Tibial nerve (tissue), 4 donors: ENCODE measurements at regions not wholly inside any gene's neighbourhood (a gene's known extent, or its start where the extent isn't known, plus 50 kb on each side); places are given as distances from the start of the nearest gene placed in this dataset.

Experiments
- DNase-seq, 2 donors: peaks; one replicate each; pipeline ENCODE4 v3.0.0-alpha.2; 2019; ENCODE audit warnings: low spot score in 2 of 2
- H3K27ac ChIP-seq, 4 donors: fragments of 200-600 bp; sonication (generic) in 3 of 4; one replicate each; pipeline ENCODE4 v1.5.1; 2017 to 2019; ENCODE audit warnings: mild to moderate bottlenecking in 1 of 4
- H3K27me3 ChIP-seq, 2 donors: fragments of 200-600 bp; sonication (generic) in 1 of 2; one replicate each; pipeline versions ENCODE4 v1.5.1 to v1.6.0; 2017 to 2019
- H3K36me3 ChIP-seq, 3 donors: fragments of 200-600 bp; sonication (generic); one replicate each; pipeline ENCODE4 v1.5.1; 2018 to 2019
- H3K4me1 ChIP-seq, 4 donors: fragments of 200-600 bp; sonication (generic) in 3 of 4; one replicate each; pipeline ENCODE4 v1.5.1; 2017 to 2019
- H3K4me3 ChIP-seq, 4 donors: fragments of 200-600 bp; sonication (generic) in 3 of 4; one replicate each; pipeline ENCODE4 v1.5.1; 2017 to 2019; ENCODE audit warnings: mild to moderate bottlenecking in 1 of 4, moderate library complexity in 1 of 4
- H3K9me3 ChIP-seq, 4 donors: fragments of 200-600 bp; sonication (generic) in 3 of 4; one replicate each; pipeline ENCODE4 v1.5.1; 2017 to 2019
- EP300 ChIP-seq, 2 donors: sonication (generic); formaldehyde crosslinking; IDR thresholded peaks; one replicate each; pipeline ENCODE4 v1.6.1; 2017; ENCODE audit warnings: antibody characterized with exemption in 2 of 2, mild to moderate bottlenecking in 1 of 2
- POLR2A ChIP-seq, 2 donors: fragments of 450-650 bp; IDR thresholded peaks; one replicate each; pipeline ENCODE4 v1.6.1; 2017; ENCODE audit warnings: antibody characterized with exemption in 2 of 2, mild to moderate bottlenecking in 2 of 2, moderate library complexity in 2 of 2
- WGBS, 2 donors: methylation state at CpG; one replicate each; pipeline ENCODE4 v1.1.5; 2018; 5-methylcytosine and 5-hydroxymethylcytosine counted together
- TF ChIP-seq, protein P1 (sequence below), 5 experiments: fragments of 200-600 bp in 3 of 5; fragments of 450-650 bp in 2 of 5; sonication (generic) in 3 of 5; IDR thresholded peaks; one replicate each; pipeline ENCODE4 v1.5.1; 2016 to 2019; ENCODE audit warnings: antibody characterized with exemption in 5 of 5, mild to moderate bottlenecking in 3 of 5, moderate library complexity in 2 of 5

DNA sequence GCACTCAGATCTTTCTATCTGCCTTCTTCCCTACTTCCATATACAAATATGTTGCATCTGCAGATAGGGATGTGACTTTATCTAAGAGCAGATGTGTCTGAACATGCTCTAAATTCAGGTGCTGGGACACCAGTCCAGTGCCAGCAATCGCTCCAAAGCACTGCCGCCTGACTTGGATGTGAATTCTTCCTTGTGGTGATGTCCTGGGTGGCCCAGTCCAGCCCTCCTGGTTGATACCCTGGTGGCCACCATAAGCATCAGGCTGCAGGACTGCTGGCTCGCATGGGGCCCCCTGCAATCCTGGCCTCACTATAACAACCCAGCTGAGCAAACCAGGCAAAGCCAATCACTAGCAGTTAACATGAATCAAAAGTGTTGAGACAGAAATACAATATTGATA is 149.2 kb upstream of the PDE1C start:
- H3K4me3 ChIP-seq: no peak overlapping the region
- H3K4me1 ChIP-seq: peaks cover 0 to 16% (median 8%) of the 10 kb centered on the region in 4 donors
- WGBS, 2 donors: 92 to 93% methylated on average over 3 of the region's 3 CpGs
- H3K27ac ChIP-seq: no peak overlapping the region
- no peaks in the 10 kb centered on the region for H3K36me3 ChIP-seq
- no peaks in the 10 kb centered on the region for H3K9me3 ChIP-seq
- H3K27me3 ChIP-seq: no peaks in the 10 kb centered on the region
- DNase-seq: no peak
- TF ChIP-seq POLR2A (IDR thresholded peaks at IDR 0.05) (no peak), EP300 (IDR thresholded peaks at IDR 0.05) (no peak)
- TF ChIP-seq, protein P1, sequence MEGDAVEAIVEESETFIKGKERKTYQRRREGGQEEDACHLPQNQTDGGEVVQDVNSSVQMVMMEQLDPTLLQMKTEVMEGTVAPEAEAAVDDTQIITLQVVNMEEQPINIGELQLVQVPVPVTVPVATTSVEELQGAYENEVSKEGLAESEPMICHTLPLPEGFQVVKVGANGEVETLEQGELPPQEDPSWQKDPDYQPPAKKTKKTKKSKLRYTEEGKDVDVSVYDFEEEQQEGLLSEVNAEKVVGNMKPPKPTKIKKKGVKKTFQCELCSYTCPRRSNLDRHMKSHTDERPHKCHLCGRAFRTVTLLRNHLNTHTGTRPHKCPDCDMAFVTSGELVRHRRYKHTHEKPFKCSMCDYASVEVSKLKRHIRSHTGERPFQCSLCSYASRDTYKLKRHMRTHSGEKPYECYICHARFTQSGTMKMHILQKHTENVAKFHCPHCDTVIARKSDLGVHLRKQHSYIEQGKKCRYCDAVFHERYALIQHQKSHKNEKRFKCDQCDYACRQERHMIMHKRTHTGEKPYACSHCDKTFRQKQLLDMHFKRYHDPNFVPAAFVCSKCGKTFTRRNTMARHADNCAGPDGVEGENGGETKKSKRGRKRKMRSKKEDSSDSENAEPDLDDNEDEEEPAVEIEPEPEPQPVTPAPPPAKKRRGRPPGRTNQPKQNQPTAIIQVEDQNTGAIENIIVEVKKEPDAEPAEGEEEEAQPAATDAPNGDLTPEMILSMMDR (IDR thresholded peaks at IDR 0.05): no peak

DNA sequence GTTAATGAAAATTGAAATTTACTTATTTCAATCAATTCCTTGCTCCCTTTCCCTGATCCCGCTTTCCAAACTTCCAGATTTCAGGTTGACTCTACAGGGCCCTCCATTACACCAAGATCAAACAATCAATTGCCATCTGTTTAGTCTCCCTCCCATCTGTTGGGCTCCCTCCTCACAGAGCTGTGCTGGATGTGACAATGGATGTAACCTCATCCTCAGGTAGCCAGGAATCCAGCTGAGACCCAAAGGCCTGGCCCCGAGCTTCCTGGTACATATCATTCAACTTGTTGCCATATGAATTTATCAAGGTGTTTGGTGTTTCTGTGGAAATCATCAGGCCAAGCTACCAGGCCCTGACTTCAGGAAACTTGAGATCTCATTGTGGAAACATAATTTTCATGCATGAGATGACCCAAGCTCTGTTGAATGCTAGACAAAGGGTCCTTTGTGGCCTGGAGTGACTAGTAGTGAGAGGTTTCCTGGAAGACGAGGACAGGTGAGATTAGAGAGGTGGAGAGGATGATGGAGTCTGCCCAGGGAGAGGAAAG is 148.6 kb upstream of the PDE1C start:
- no peaks in the 10 kb centered on the region for H3K27me3 ChIP-seq
- H3K4me1 ChIP-seq: peaks cover 0 to 16% (median 8%) of the 10 kb centered on the region in 4 donors
- TF ChIP-seq POLR2A (IDR thresholded peaks at IDR 0.05) (no peak), EP300 (IDR thresholded peaks at IDR 0.05) (no peak)
- TF ChIP-seq, protein P1 (IDR thresholded peaks at IDR 0.05): no peak
- H3K27ac ChIP-seq: no peak overlapping the region
- H3K4me3 ChIP-seq: no peak overlapping the region
- WGBS, 2 donors: 61 to 84% methylated on average over 3 of the region's 3 CpGs
- DNase-seq: no peak
- H3K36me3 ChIP-seq: no peaks in the 10 kb centered on the region
- no peaks in the 10 kb centered on the region for H3K9me3 ChIP-seq

DNA sequence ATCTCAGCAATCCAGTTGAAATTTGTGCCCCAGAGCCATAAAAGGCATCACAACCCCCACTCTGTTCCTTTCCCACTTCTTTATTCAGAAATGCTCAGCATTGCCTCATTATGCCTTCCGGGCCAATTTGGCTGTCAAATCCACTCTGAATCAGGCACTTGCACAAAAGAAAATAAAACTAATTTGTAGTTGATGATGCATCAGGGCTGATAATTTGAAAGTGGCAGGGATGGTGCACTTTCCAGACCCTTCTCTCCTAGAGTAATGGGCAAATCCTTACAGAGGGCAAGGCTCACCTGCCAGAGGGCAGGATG is 147.9 kb upstream of the PDE1C start:
- DNase-seq: no peak
- TF ChIP-seq EP300 (IDR thresholded peaks at IDR 0.05): peak in 1 of 2 donors; percentile 13
- TF ChIP-seq, protein P1 (IDR thresholded peaks at IDR 0.05): no peak
- H3K36me3 ChIP-seq: no peaks in the 10 kb centered on the region
- no peaks in the 10 kb centered on the region for H3K27me3 ChIP-seq
- H3K4me3 ChIP-seq: no peak overlapping the region
- 36 to 39% methylated on average over 1 of the region's 1 CpG for WGBS, 2 donors
- peaks cover 0 to 16% (median 8%) of the 10 kb centered on the region in 4 donors for H3K4me1 ChIP-seq
- H3K9me3 ChIP-seq: no peaks in the 10 kb centered on the region
- peak overlapping the region in 2 of 4 donors; percentile 43 to 64 for H3K27ac ChIP-seq

DNA sequence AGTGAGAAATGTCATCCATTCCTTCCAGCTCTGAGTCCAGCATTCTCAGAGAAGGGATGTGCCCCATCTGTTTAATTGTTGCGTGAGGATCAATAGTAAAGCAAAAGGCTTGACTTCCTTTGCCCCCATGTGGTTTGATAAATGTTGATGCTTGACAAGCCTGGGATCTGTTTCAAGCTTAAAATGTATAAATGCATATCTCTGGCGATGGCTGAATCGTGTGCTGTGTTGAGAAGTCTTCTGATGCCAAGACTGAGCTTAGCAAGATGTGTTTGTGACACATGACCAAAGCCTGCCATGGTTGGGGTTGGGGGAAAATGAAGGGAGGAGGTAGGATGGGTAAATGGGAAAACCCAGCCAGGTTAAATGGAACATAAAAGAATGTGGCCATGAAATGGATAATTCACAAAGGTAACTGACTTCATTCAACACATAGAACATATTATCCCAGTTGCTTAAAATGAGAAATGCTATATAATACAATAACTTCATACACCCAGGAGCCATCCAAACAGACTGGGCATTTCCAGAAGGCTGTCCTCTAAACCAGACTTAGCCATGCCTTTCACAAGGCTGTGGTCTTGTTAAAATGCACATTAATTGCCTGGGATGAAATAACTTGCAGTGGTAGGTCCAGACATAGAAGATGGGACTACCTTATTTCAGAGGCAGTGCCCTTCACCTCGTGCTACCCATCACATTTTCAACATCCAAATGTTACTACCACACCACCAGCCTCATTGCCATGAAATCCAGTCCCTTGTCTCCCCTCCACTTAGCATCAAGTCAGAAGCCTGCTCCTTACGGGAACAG is 147.3 kb upstream of the PDE1C start:
- DNase-seq: no peak
- Histone ChIP-seq H3K36me3 (no peaks in the 10 kb centered on the region), H3K9me3 (no peaks in the 10 kb centered on the region), H3K4me3 (no peak overlapping the region), H3K4me1 (peaks cover 0 to 16% (median 8%) of the 10 kb centered on the region in 4 donors), H3K27me3 (no peaks in the 10 kb centered on the region), H3K27ac (peak overlapping the region in 2 of 4 donors; percentile 43 to 64)
- TF ChIP-seq, protein P1 (IDR thresholded peaks at IDR 0.05): no peak
- 57 to 67% methylated on average over 5 of the region's 5 CpGs for WGBS, 2 donors

DNA sequence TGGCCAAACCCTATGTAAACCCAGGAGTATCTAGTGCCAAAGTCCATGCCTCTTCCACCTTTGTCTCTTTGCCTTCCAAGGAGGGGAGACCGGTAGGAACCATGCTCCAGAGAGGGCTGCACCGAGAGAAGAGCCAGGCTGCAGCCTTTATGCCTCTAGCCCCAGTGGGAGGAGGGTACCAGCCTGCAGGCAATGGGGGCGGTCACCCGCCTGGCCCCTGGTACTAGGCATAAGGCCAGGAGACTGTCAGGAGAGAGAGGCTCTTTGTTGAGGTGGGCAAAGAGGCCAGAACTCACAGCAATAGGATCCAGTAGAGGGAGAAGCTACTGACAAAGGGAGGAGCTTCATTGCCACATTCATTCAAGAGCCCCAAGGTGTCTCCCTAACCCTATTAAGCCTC is 146.6 kb upstream of the PDE1C start:
- no peak for DNase-seq
- Histone ChIP-seq H3K4me3 (no peak overlapping the region), H3K36me3 (no peaks in the 10 kb centered on the region), H3K9me3 (no peaks in the 10 kb centered on the region), H3K27me3 (no peaks in the 10 kb centered on the region), H3K27ac (peak overlapping the region in 1 of 4 donors; percentile 25), H3K4me1 (peaks cover 0 to 16% (median 8%) of the 10 kb centered on the region in 4 donors)
- 91% methylated on average over 4 of the region's 4 CpGs for WGBS, 2 donors
- TF ChIP-seq POLR2A (IDR thresholded peaks at IDR 0.05): no peak
- no peak for TF ChIP-seq EP300 (IDR thresholded peaks at IDR 0.05)
- TF ChIP-seq, protein P1 (IDR thresholded peaks at IDR 0.05): no peak
